HepG2 (cell line): ENCODE measurements at regions not wholly inside any gene's neighbourhood (a gene's known extent, or its start where the extent isn't known, plus 50 kb on each side); places are given as distances from the start of the nearest gene placed in this dataset.

Source experiments
- ARID3A ChIP-seq: IDR thresholded peaks from 2 replicates; pipeline ENCODE4 v1.6.1; 2012; ENCODE audit warnings: low read depth, low read length, improper control_type of control experiment
- BRCA1 ChIP-seq: sonication (generic); formaldehyde crosslinking; IDR thresholded peaks from 2 replicates; pipeline ENCODE4 v1.4.0; 2020; ENCODE audit warnings: missing genetic modification reagents
- CSRNP2 ChIP-seq: sonication (generic); formaldehyde crosslinking; conservative IDR thresholded peaks from 2 replicates; pipeline ENCODE4 v1.8.0; 2022; ENCODE audit warnings: low read depth, missing genetic modification reagents
- FOXM1 ChIP-seq: sonication (generic); formaldehyde crosslinking; IDR thresholded peaks from 2 replicates; pipeline ENCODE4 v1.5.0; 2020; ENCODE audit warnings: missing genetic modification reagents
- HOXA5 ChIP-seq: sonication (generic); formaldehyde crosslinking; IDR thresholded peaks from 2 replicates; pipeline ENCODE4 v1.4.0; 2020; ENCODE audit warnings: missing genetic modification reagents
- KDM1A ChIP-seq: IDR thresholded peaks from 2 replicates; pipeline ENCODE4 v1.6.1; 2016; ENCODE audit warnings: missing compliant biosample characterization
- NAIF1 ChIP-seq: sonication (generic); formaldehyde crosslinking; IDR thresholded peaks from 2 replicates; pipeline ENCODE4 v1.5.0; 2020; ENCODE audit warnings: mild to moderate bottlenecking, missing genetic modification reagents, borderline replicate concordance
- NR2F6 ChIP-seq, 2 experiments: IDR thresholded peaks; 2 replicates each; pipeline ENCODE4 v1.6.1; 2016; ENCODE audit warnings: antibody characterized with exemption in 1 of 2, mild to moderate bottlenecking in 1 of 2
- POLR2A ChIP-seq, 2 experiments: IDR thresholded peaks; 2 replicates each; pipeline ENCODE4 v1.6.1; 2011; ENCODE audit warnings: low read depth in 2 of 2, low read length in 2 of 2, mild to moderate bottlenecking in 1 of 2, moderate library complexity in 1 of 2; ENCODE audit not compliant: insufficient read depth in 1 of 2
- STAT5B ChIP-seq: sonication (generic); formaldehyde crosslinking; IDR thresholded peaks from 2 replicates; pipeline ENCODE4 v1.4.0; 2020; ENCODE audit warnings: missing genetic modification reagents
- ZNF770 ChIP-seq: sonication (generic); formaldehyde crosslinking; IDR thresholded peaks from 2 replicates; pipeline ENCODE4 v1.5.0; 2020; ENCODE audit warnings: mild to moderate bottlenecking, missing genetic modification reagents
- TF ChIP-seq, protein P1 (sequence below): IDR thresholded peaks from 2 replicates; pipeline ENCODE4 v1.6.1; 2012; ENCODE audit warnings: inconsistent platforms
- TF ChIP-seq, protein P2 (sequence below): sonication (generic); formaldehyde crosslinking; IDR thresholded peaks from 2 replicates; pipeline ENCODE4 v1.5.0; 2020; ENCODE audit warnings: mild to moderate bottlenecking, missing genetic modification reagents, moderate library complexity
- TF ChIP-seq, protein P3 (sequence below), 2 experiments: IDR thresholded peaks; 2 replicates each; pipeline ENCODE4 v1.6.1; 2011 to 2012; ENCODE audit warnings: low read length in 2 of 2, borderline replicate concordance in 1 of 2, low read depth in 1 of 2, mild to moderate bottlenecking in 1 of 2, moderate library complexity in 1 of 2

GRCh38 chr10:30210296-30210695 lies 138.8 kb downstream of the MTPAP start:
- no peak for TF ChIP-seq NAIF1 (CRISPR knock-in tag)
- TF ChIP-seq, protein P1, sequence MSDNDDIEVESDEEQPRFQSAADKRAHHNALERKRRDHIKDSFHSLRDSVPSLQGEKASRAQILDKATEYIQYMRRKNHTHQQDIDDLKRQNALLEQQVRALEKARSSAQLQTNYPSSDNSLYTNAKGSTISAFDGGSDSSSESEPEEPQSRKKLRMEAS, result no peak
- no peak for TF ChIP-seq NR2F6 (IDR thresholded peaks at IDR 0.05)
- no peak for TF ChIP-seq NR2F6 (CRISPR knock-in tag; IDR thresholded peaks at IDR 0.05)
- TF ChIP-seq ARID3A, result no peak
- TF ChIP-seq, protein P2, sequence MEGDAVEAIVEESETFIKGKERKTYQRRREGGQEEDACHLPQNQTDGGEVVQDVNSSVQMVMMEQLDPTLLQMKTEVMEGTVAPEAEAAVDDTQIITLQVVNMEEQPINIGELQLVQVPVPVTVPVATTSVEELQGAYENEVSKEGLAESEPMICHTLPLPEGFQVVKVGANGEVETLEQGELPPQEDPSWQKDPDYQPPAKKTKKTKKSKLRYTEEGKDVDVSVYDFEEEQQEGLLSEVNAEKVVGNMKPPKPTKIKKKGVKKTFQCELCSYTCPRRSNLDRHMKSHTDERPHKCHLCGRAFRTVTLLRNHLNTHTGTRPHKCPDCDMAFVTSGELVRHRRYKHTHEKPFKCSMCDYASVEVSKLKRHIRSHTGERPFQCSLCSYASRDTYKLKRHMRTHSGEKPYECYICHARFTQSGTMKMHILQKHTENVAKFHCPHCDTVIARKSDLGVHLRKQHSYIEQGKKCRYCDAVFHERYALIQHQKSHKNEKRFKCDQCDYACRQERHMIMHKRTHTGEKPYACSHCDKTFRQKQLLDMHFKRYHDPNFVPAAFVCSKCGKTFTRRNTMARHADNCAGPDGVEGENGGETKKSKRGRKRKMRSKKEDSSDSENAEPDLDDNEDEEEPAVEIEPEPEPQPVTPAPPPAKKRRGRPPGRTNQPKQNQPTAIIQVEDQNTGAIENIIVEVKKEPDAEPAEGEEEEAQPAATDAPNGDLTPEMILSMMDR (CRISPR knock-in tag), result no peak
- no peak for TF ChIP-seq STAT5B
- TF ChIP-seq FOXM1 (CRISPR knock-in tag), result no peak
- TF ChIP-seq POLR2A (IDR thresholded peaks at IDR 0.05; ENCODE audit: insufficient read depth in 1 of 2, low read depth in 2 of 2, low read length in 2 of 2), result no peak
- TF ChIP-seq HOXA5, result no peak
- no peak for TF ChIP-seq KDM1A (CRISPR knock-in tag)
- TF ChIP-seq CSRNP2 (CRISPR knock-in tag), result no peak
- TF ChIP-seq, protein P3, sequence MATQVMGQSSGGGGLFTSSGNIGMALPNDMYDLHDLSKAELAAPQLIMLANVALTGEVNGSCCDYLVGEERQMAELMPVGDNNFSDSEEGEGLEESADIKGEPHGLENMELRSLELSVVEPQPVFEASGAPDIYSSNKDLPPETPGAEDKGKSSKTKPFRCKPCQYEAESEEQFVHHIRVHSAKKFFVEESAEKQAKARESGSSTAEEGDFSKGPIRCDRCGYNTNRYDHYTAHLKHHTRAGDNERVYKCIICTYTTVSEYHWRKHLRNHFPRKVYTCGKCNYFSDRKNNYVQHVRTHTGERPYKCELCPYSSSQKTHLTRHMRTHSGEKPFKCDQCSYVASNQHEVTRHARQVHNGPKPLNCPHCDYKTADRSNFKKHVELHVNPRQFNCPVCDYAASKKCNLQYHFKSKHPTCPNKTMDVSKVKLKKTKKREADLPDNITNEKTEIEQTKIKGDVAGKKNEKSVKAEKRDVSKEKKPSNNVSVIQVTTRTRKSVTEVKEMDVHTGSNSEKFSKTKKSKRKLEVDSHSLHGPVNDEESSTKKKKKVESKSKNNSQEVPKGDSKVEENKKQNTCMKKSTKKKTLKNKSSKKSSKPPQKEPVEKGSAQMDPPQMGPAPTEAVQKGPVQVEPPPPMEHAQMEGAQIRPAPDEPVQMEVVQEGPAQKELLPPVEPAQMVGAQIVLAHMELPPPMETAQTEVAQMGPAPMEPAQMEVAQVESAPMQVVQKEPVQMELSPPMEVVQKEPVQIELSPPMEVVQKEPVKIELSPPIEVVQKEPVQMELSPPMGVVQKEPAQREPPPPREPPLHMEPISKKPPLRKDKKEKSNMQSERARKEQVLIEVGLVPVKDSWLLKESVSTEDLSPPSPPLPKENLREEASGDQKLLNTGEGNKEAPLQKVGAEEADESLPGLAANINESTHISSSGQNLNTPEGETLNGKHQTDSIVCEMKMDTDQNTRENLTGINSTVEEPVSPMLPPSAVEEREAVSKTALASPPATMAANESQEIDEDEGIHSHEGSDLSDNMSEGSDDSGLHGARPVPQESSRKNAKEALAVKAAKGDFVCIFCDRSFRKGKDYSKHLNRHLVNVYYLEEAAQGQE (IDR thresholded peaks at IDR 0.05; ENCODE audit: borderline replicate concordance in 1 of 2, low read depth in 1 of 2, low read length in 2 of 2), result no peak
- TF ChIP-seq ZNF770 (CRISPR knock-in tag), result no peak
- TF ChIP-seq BRCA1, result no peak
